ENCODE measurements at regions not wholly inside any gene's neighbourhood (a gene's known extent, or its start where the extent isn't known, plus 50 kb on each side); places are given as distances from the start of the nearest gene placed in this dataset.

DNA sequence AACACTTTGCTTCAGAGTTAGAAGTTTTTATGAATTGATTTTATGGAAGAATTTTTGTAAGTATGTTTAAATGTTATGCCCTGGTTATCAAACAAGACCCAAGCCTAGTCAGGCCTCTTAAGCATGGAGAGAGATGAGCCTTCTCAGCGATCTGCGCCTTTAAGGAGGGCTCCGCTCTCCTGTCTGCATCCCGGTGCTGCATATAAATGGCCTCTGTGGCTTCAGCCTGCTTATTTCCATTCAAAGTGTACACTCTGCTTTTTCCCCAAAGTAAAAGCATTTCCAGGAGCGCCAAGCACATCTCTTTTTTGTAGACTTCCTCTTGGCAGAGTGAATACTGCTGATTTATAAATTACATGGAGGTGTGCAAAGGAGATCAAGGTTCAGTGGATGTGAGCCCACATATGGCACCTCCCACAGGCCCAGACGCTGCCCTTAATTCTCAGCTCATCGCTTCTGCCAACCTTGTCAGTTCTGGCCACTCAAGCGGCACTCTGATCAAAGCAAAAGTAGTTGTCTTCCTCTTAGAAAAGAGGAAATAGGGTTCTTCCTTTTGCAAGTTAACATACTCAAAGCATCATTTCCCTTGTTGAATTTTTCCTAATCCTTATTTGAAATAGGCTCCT lies 70.0 kb upstream of the SFMBT2 start:
- WGBS (ENCODE audit: missing lambda C conversion rate) = 62% methylated on average over 8 of the region's 8 CpGs
- H3K9me3 ChIP-seq = no peaks in the 10 kb centered on the region
- no peak overlapping the region for H3K4me2 ChIP-seq
- no peak overlapping the region for H3K4me3 ChIP-seq
- ChIA-PET POLR2A (no interaction called here), CTCF (no interaction called here)
- no peak for TF ChIP-seq PHF8 (IDR thresholded peaks at IDR 0.05; ENCODE audit: borderline replicate concordance, low read depth)
- TF ChIP-seq CBX8 (IDR thresholded peaks at IDR 0.05) = no peak
- no peak for TF ChIP-seq RCOR1 (IDR thresholded peaks at IDR 0.05; ENCODE audit: low read depth, low read length)
- FAIRE-seq (no peak), ATAC-seq (no peak), DNase-seq (ENCODE audit: low read depth in 1 of 2, low spot score in 1 of 2) (no peak)
- no peak overlapping the region for H3K27ac ChIP-seq
- H3K4me1 ChIP-seq = no peaks in the 10 kb centered on the region

DNA sequence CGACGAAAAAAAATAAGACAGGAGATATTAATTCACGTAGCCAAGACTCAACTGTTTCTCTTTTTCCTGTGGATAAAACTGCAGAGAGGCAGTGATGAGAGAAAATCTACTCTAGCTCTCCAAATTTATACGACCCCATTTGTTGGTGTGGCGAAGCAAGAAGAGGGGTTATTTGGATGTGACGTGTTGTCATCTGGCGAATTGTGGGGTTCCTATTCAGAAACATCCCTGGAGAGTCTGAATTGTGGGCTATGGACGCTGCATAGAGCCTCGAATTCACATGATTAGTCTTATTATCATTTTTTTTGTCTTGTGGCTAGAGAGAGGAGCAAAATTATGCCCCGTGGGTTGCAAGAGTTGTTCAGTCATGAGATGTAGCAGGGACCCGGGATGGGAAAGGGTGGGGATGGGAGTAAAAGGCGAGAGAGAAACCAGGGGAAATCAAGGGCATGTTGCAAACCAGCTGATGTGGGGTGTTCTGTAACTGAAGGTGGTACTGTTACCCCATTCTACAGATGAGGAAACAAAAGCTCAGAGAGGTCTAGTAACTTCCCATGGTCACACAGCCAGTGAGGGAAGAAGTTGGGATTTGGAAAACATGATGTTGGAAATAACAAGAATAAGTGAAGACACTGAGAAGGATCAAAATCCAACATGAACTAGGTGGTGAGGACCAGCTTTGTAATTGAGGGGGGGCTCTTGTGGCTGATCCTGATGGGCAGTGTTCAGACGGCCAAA lies 69.2 kb upstream of the SFMBT2 start:
- H3K9me3 ChIP-seq = no peaks in the 10 kb centered on the region
- DNase-seq (ENCODE audit: low read depth in 1 of 2, low spot score in 1 of 2) = no peak
- CTCF ChIA-PET = no interaction called here
- no peak overlapping the region for H3K27ac ChIP-seq
- FAIRE-seq = no peak
- POLR2A ChIA-PET = no interaction called here
- WGBS (ENCODE audit: missing lambda C conversion rate) = 72% methylated on average over 13 of the region's 13 CpGs
- H3K4me2 ChIP-seq = no peak overlapping the region
- TF ChIP-seq ZSCAN20 (CRISPR knock-in tag; IDR thresholded peaks at IDR 0.05) = no peak
- TF ChIP-seq NFE2L2 (conservative IDR thresholded peaks at IDR 0.05; ENCODE audit: low read length) = no peak
- TF ChIP-seq, protein P1, sequence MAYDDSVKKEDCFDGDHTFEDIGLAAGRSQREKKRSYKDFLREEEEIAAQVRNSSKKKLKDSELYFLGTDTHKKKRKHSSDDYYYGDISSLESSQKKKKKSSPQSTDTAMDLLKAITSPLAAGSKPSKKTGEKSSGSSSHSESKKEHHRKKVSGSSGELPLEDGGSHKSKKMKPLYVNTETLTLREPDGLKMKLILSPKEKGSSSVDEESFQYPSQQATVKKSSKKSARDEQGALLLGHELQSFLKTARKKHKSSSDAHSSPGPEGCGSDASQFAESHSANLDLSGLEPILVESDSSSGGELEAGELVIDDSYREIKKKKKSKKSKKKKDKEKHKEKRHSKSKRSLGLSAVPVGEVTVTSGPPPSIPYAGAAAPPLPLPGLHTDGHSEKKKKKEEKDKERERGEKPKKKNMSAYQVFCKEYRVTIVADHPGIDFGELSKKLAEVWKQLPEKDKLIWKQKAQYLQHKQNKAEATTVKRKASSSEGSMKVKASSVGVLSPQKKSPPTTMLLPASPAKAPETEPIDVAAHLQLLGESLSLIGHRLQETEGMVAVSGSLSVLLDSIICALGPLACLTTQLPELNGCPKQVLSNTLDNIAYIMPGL (CRISPR knock-in tag; IDR thresholded peaks at IDR 0.05; ENCODE audit: borderline replicate concordance) = no peak
- no peak for TF ChIP-seq TFCP2L1 (CRISPR knock-in tag; IDR thresholded peaks at IDR 0.05)
- no peak for TF ChIP-seq RNF2 (IDR thresholded peaks at IDR 0.05; ENCODE audit: borderline replicate concordance, low read depth)
- TF ChIP-seq TP53 (CRISPR knock-in tag; IDR thresholded peaks at IDR 0.05) = no peak
- TF ChIP-seq EP300 (IDR thresholded peaks at IDR 0.05) = no peak
- TF ChIP-seq MAZ (IDR thresholded peaks at IDR 0.05; ENCODE audit: borderline replicate concordance, low read depth, low read length) = no peak
- TF ChIP-seq CBX8 (IDR thresholded peaks at IDR 0.05) = no peak
- TF ChIP-seq MYC (IDR thresholded peaks at IDR 0.05; ENCODE audit: borderline replicate concordance, low read length) = no peak
- TF ChIP-seq CHD4 (IDR thresholded peaks at IDR 0.05; ENCODE audit: borderline replicate concordance) = no peak
- TF ChIP-seq BHLHE40 (IDR thresholded peaks at IDR 0.05; ENCODE audit: low read depth, low read length) = no peak
- TF ChIP-seq HDAC2 (IDR thresholded peaks at IDR 0.05) = no peak
- TF ChIP-seq ZFP36 (IDR thresholded peaks at IDR 0.05; ENCODE audit: borderline replicate concordance, partially characterized antibody) = no peak
- TF ChIP-seq SMC3 (IDR thresholded peaks at IDR 0.05) = no peak
- no peak for TF ChIP-seq FOXS1 (CRISPR knock-in tag; IDR thresholded peaks at IDR 0.05)
- TF ChIP-seq, protein P2, sequence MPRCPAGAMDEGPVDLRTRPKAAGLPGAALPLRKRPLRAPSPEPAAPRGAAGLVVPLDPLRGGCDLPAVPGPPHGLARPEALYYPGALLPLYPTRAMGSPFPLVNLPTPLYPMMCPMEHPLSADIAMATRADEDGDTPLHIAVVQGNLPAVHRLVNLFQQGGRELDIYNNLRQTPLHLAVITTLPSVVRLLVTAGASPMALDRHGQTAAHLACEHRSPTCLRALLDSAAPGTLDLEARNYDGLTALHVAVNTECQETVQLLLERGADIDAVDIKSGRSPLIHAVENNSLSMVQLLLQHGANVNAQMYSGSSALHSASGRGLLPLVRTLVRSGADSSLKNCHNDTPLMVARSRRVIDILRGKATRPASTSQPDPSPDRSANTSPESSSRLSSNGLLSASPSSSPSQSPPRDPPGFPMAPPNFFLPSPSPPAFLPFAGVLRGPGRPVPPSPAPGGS (IDR thresholded peaks at IDR 0.05) = no peak
- no peaks in the 10 kb centered on the region for H3K4me1 ChIP-seq
- no peak for ATAC-seq
- no peak overlapping the region for H3K4me3 ChIP-seq

DNA sequence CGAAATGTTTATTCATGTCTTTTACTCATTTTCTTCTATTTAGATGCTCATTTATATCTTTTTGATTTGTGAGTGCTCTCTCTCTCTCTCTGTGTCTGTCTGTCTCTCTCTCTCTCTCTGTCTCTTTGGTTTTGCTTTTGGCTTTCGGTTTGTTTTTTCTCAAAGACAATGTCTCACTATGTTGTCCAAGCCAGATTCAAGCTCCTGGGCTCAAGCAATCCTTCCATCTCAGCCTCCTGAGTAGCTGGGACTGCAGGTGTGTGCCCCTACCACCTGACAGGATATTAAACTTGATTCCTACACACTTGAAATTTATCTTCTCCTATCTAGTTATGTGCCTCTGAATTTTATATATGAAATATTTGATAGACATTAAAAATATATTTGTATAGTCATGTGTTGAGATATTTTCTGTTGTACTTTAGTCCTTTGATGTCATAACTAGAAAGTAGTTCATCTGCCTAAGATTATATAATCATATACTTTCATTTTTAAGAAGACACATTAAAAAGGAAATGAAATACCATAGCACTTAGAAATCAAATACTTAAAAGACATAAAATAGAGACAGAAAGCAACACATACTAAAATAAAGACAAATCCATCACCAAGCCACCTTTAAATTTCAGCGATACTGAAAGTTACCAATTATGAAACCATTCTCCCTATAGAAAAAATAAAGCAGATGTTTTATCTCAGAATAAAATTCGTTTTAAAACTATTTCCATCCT lies 68.1 kb upstream of the SFMBT2 start:
- Histone ChIP-seq H3K9me3 (no peaks in the 10 kb centered on the region), H3K4me2 (no peak overlapping the region), H3K27ac (no peak overlapping the region), H3K4me3 (no peak overlapping the region), H3K4me1 (no peaks in the 10 kb centered on the region)
- POLR2A ChIA-PET = no interaction called here
- 60% methylated on average over 4 of the region's 4 CpGs for WGBS (ENCODE audit: missing lambda C conversion rate)
- CTCF ChIA-PET = no interaction called here
- no peak for FAIRE-seq
- ATAC-seq = no peak
- TF ChIP-seq HOXA7 (CRISPR knock-in tag; IDR thresholded peaks at IDR 0.05) (no peak), SREBF2 (IDR thresholded peaks at IDR 0.05) (no peak), ZC3H11A (IDR thresholded peaks at IDR 0.05) (no peak), HOXB13 (CRISPR knock-in tag; IDR thresholded peaks at IDR 0.05; ENCODE audit: low read depth) (no peak), TFCP2L1 (CRISPR knock-in tag; IDR thresholded peaks at IDR 0.05) (no peak), JUN (IDR thresholded peaks at IDR 0.05) (no peak), PHF8 (IDR thresholded peaks at IDR 0.05; ENCODE audit: borderline replicate concordance, low read depth) (no peak)
- TF ChIP-seq, protein P3, sequence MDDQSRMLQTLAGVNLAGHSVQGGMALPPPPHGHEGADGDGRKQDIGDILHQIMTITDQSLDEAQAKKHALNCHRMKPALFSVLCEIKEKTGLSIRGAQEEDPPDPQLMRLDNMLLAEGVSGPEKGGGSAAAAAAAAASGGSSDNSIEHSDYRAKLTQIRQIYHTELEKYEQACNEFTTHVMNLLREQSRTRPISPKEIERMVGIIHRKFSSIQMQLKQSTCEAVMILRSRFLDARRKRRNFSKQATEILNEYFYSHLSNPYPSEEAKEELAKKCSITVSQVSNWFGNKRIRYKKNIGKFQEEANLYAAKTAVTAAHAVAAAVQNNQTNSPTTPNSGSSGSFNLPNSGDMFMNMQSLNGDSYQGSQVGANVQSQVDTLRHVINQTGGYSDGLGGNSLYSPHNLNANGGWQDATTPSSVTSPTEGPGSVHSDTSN (IDR thresholded peaks at IDR 0.05) = no peak
- DNase-seq (ENCODE audit: low read depth in 1 of 2, low spot score in 1 of 2) = no peak
